HG03432 (cell line): ENCODE measurements at regions not wholly inside any gene's neighbourhood (a gene's known extent, or its start where the extent isn't known, plus 50 kb on each side); places are given as distances from the start of the nearest gene placed in this dataset.
A peak's percentile ranks its signal among the peaks of the same experiment; 100 is the strongest.
"Not testable (repeated sequence)": the region's sequence is repeated elsewhere in the genome, so short reads cannot be mapped to it uniquely, and the experiment has no call there.

Experiments used
- ATAC-seq: cut with Tn5 transposase; IDR thresholded peaks from one replicate; pipeline ENCODE4 v1.9.1; 2021; ENCODE audit warnings: mild to moderate bottlenecking, moderate library complexity; ENCODE audit not compliant: unreplicated experiment

- not testable (repeated sequence) for ATAC-seq
These were observed 173.9 kb upstream of the PRSS1 start for GRCh38 chr7:142575351-142575750.

- no peak for ATAC-seq
These were observed 177.7 kb upstream of the PRSS1 start for GRCh38 chr7:142571581-142571980.

DNA sequence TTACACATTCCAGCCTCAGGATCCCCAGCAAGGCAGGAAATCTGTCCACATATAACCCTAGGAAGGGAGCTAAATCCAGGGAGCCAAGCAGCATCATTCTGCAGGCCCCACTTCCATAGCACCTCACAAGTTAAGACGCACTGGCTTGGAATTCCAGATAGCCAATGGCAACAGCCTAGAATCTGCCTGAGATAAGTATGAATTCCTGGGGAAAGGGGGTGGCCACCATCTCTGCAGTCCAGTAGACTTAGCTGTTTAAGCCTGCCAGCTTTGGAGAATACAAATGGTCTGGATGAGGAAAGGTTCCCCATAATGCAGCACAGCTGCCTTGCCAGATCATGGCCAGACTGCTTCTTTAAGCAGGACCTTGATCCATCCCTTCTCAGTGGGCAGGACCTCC is 179.4 kb upstream of the PRSS1 start:
- ATAC-seq, result no peak

GRCh38 chr7:142568435-142569097 is 180.7 kb upstream of the PRSS1 start:
- ATAC-seq, result peak; percentile 74

DNA sequence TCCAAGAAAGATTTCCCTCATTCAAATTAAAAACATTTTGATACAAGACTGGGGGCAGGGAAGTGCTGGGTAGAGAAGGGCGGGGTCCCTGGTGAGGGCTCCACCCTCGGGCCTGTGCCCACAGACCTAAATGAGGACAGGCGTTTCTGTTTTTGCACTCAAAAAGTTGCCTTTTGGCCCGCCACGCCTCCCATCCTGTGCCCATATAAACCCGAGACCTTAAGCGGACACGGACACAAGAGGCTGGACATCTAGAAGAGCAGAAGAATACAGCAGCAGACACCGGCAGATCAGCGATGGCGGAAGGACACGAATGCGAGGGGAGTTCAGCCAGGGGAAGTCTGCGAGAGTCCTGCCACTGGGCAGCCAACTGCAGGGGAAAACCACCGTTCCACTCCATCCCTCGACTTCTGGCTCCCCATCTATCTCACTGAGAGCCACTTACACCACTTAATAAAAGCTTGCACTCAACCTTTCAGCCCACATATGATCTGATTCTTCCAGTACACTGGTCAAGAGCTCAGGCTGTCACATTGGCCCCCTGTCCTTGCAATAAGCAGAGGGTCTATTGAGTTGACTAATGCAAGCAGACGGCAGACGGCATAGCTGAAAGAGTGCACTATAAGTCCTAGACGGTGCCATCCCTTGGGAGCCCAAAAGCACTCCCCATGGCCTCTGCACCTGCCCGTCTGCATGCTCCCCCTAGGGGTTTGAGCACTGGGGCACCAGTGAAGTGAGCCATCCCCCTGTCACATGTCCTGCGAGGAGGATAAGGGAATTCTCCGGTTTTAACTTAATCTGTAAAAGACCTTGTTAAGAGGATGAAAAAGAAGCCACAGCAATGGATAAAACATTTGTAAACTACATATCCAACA is 181.8 kb upstream of the PRSS1 start:
- no peak for ATAC-seq

DNA sequence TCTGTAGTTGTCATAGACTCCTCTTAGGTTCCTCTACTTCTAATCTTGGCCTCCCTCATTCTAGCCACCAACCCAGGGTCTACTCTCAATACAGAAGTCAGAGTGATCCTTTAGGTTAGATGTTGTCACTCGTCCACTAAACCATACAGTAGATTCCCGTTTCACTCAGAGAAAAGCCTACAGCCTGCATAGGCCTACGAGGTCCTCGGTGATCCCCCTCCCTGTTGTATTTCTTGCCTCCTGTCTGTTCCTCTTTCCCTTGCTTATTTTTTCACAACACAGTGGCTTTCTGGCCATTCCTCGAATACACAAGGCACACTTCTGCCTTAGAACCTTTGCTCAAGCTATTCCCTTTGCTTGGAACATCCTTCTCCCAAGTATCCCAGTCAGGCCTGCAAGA is 183.0 kb upstream of the PRSS1 start:
- ATAC-seq, result no peak

- not testable (repeated sequence) for ATAC-seq
These were observed 185.1 kb upstream of the PRSS1 start for GRCh38 chr7:142564125-142564524.

DNA sequence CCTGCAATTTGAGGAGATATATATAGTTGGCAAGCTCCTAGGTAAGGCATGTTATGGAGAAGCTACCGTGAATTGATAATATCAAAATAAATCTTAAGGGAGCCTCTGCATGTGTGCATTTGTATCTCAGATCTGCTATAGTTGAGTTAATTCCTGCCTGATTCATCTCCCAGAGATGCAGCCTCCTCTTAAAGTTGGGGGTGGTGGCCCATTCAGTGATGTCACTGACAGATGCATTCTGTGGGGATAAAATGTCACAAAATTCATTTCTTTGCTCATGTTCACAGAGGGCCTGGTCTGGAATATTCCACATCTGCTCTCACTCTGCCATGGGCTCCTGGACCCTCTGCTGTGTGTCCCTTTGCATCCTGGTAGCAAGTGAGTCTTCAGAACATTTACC is 185.8 kb upstream of the PRSS1 start:
- ATAC-seq, result no peak

- ATAC-seq, result no peak
These were observed 186.6 kb upstream of the PRSS1 start for GRCh38 chr7:142562688-142563087.

DNA sequence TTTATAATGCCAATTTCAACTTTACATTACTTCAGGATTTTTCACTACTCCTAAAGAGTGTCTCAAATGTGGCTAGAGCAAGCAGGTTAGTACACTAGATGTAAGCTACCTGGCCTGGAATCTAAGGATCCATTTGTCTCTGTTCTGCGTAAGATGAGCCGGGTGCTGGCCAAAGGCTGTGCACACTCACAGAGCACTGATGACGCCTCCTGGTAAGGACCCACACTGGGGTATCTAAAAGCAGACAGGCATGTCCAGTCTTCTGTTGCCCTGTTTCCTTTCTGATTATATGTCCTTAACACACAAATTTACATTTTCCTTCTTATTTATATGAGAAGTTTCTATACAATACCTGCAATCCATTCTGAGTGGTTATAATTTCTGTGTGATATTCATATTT is 187.9 kb upstream of the PRSS1 start:
- not testable (repeated sequence) for ATAC-seq

DNA sequence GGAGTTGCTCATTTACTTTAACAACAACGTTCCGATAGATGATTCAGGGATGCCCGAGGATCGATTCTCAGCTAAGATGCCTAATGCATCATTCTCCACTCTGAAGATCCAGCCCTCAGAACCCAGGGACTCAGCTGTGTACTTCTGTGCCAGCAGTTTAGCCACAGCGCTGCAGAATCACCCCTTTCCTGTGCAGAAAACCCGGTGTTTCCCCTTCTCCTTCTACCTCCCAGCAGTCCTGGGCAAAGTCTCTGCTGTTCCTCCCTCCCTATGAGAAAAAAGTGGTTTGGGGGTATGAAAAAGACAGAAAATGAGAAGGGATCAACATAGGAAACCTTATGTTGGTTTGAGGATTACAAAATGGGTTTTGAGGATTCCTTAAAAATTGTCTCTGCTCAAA is 188.5 kb upstream of the PRSS1 start:
- not testable (repeated sequence) for ATAC-seq

DNA sequence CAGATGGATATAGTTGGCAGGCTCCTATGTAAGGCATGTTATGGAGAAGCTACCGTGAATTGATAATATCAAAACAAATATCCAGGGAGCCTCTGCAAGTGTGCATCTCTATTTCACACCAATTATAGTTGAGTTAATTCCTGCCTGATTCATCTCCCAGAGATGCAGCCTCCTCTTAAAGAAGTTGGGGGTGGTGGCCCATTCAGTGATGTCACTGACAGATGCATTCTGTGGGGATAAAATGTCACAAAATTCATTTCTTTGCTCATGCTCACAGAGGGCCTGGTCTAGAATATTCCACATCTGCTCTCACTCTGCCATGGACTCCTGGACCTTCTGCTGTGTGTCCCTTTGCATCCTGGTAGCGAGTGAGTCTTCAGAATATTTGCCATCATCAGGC is 189.1 kb upstream of the PRSS1 start:
- ATAC-seq, result no peak

DNA sequence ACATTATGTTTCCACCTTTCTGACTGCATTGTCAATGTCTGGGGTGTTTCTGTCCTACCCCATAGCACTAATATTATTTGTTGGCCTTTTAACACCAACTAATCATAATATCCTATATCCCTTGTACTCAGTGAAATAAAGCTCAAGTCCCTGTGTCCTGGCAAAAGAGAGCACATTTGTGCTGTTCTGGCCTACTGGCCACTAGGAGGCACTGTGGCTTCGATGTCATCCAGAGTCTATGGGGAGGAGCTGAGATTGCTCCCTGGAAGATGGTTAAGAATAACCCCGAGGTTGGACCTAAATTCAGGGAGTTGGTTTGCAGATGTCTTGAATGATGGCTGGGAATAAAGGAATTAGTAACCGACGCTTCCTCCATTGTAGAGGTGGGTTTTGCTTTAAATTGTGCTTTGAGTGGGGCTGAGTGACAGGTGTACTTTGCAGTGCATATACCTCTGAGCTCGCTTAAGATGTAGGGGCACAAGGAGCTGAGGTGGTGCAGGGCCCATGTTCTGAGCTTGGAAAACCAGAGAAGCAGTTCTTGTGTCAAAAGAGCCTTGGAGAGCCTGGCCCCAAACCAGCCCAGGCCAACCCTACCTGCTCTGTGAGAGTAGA is 191.2 kb upstream of the PRSS1 start:
- peak; percentile 85 for ATAC-seq

DNA sequence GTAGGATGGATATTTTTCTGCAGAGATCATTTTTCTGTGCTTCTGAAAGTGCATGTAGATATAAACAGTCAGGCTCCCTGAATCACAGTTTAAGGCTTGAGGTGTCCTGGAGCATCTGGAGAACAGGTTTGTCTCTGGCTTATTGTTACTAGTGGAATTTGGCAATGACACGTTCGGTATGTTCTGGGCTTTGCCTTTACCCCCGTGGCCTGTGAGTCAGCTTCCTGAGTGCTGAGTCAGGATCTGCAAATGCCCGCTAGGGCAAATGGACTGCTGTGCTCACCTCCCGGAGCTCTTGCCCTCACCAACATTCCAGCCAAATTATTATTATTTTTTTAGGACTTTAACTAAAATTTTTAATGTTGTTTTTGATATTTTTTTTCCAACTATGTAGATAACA is 192.5 kb upstream of the PRSS1 start:
- ATAC-seq, result peak; percentile 35

GRCh38 chr7:142554560-142555532 is 194.4 kb upstream of the PRSS1 start:
- ATAC-seq, result no peak

DNA sequence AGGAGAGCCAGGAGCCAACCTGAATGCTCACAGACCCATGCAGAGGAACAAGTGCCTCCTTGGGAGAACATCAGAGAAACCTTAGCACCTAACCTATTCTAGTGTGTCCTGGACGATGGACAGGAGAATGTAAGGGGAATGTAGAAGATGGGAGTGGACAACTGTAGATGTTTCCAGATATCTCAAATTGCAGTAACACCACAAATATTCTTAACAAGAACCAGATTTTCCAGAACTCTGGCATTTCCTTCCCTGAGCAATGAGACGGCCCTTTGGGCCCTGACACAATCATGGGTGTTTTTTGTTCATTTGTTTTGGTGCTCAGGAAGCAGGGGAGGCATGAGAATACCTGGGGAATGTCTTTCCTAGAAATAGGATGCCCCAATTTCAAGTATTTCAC is 196.1 kb upstream of the PRSS1 start:
- ATAC-seq, result no peak

GRCh38 chr7:142548978-142549377 is 200.3 kb upstream of the PRSS1 start:
- ATAC-seq, result no peak

DNA sequence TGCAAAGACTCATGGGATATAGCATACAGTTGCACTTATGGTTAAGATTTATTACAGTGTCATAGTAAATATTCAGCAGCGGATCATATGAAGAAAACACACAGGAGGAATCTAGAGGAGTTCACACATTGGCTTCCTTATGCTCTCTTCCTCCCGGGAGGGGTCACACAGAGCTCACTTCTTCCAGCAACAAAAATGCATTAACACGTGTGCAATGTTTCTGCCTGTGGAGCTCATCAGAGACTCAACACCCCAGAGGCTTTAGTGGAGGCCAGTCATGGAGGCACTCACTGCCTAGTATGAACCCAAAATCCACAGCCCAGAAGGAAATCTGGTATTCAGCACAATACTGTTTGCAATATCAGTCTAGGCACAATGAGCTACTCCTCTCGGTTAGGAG is 202.8 kb upstream of the PRSS1 start:
- no peak for ATAC-seq

DNA sequence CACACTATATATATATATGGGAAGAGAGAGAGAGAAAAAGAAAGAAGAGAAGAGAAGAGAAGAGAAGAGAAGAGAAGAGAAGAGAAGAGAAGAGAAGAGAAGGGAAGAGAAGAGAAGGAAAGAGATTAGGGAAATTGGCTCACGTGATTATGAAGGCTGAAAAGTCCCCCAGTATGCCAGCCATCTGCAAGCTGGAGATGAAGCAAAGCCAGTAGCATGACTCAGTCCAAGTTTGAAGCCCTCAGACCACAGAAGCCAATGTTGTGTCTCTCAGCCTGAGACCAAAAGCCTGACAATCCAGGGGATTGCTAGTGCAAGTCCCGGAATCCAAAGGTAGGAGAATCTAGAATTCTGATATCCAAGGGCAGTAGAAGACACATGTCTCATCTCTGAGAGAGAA is 206.3 kb upstream of the PRSS1 start:
- ATAC-seq, result no peak

DNA sequence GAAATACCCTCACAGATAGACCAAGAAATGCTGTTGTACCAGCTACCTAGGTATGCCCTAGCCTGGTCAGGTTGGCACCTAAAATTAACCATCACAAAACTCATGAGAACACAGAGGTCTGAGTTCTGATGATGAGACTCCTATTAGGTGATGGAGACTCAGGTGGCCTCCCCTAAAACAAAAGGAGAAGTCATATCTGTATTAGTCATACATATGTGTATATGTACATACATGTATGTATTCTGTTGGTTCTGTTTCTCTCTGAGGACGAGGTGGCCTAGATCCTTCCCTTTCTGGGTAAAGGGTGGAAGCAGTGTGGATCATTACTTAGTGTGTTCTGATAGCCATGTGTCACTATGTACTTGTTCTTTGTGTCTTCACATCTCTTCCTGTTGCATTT is 207.2 kb upstream of the PRSS1 start:
- ATAC-seq, result no peak

DNA sequence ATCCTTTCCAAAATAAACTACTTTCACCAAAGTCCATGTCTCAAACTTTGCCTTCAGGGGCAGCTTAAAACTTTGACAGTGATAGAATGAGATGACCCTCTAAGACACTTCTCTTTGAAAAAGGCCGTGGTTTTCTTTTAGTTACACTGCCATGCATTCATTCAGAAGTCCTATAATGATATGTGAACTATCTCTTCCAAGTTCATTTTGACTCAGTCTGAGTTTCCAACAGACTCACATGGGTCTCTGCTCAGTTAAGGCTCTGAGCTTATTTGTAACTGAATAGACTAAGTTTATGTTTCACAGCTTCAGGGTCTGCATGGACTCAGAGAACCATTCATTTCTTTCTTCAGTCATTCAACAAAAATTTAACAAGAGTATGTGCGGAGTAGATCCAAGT is 208.9 kb upstream of the PRSS1 start:
- ATAC-seq, result no peak
